ENCODE measurements at regions not wholly inside any gene's neighbourhood (a gene's known extent, or its start where the extent isn't known, plus 50 kb on each side); places are given as distances from the start of the nearest gene placed in this dataset.

DNA sequence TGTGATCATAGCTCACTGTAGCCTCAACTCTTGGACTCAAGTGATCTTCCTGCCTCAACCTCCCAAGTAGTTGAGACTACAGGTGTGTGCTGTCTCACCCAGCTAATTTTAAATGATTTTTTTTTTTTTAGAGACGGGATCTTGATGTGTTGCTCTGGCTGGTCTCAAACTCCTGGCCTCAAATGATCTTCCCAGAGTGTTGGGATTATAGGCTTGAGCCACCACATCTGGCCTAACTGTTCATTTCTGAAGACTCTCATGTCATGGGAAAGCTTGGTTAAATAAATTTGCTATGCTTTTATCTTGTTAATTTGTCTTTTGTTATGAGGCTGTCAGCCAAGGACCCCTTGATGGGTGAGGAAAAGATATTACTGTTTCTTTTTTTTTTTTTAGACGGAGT, 134.0 kb downstream of the MIS18A start:
- Histone ChIP-seq H3K4me3 (no peak overlapping the region), H3K36me3 (no peaks in the 10 kb centered on the region), H3K27me3 (no peaks in the 10 kb centered on the region), H3K27ac (no peak overlapping the region), H3K4me1 (no peaks in the 10 kb centered on the region), H3K9me3 (no peaks in the 10 kb centered on the region)
- intact Hi-C loops (cut with DNase I; ENCODE audit: low total_unique reads) (loop anchor here (5.0 kb wide), 1 partner anchor 43 kb away; no protein-coding TSS in a partner anchor), in situ Hi-C loops (cut with MboI; ENCODE audit: low sequenced_read_pairs in 4 of 4) (no loop called here)
- DNase-seq, result no peak
- no peak for ATAC-seq
- TF ChIP-seq POLR2A (IDR thresholded peaks at IDR 0.05), result no peak
- TF ChIP-seq, protein P1, sequence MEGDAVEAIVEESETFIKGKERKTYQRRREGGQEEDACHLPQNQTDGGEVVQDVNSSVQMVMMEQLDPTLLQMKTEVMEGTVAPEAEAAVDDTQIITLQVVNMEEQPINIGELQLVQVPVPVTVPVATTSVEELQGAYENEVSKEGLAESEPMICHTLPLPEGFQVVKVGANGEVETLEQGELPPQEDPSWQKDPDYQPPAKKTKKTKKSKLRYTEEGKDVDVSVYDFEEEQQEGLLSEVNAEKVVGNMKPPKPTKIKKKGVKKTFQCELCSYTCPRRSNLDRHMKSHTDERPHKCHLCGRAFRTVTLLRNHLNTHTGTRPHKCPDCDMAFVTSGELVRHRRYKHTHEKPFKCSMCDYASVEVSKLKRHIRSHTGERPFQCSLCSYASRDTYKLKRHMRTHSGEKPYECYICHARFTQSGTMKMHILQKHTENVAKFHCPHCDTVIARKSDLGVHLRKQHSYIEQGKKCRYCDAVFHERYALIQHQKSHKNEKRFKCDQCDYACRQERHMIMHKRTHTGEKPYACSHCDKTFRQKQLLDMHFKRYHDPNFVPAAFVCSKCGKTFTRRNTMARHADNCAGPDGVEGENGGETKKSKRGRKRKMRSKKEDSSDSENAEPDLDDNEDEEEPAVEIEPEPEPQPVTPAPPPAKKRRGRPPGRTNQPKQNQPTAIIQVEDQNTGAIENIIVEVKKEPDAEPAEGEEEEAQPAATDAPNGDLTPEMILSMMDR (IDR thresholded peaks at IDR 0.05 in 4 of 5, conservative IDR thresholded peaks at IDR 0.05 in 1 of 5), result no peak

DNA sequence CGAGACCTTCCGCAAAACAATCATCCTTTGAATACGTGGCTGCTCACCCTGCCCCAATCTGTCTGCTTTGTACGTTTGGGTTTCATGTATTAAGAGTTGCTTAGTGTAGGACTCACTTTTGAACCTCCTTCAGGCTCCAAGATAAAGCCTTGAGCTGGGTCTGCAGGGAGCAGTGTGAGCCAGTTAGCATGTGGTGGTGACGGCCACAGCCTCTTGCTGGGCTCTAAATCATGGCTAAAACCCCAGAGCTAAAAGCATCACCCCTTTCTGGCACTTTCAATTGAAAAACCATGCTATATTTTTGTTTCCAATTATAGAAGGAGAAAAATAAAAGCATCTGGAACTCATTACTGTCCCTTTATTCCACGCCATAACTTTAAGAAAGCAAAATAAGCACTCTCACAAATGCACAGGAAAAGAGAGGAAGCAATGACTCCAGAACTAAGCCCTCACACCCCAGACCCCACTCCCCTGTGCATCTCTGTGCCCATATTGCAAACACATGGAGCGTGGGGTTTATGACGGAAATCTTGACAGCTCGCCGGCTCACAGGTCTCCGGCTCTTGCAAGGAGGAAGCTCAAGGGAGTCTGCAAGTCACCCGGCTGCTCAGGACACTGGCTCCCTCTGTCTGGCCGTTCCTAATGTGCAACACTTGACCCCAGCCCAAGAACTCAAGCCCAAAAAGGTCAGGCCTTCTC, 135.5 kb downstream of the MIS18A start:
- H3K36me3 ChIP-seq, result no peaks in the 10 kb centered on the region
- intact Hi-C loops (cut with DNase I; ENCODE audit: low total_unique reads), result loop anchor here (5.0 kb wide), 1 partner anchor 41 kb away; no protein-coding TSS in a partner anchor
- DNase-seq (peak in 1 of 2 donors; percentile 16), ATAC-seq (no peak)
- no peaks in the 10 kb centered on the region for H3K9me3 ChIP-seq
- TF ChIP-seq, protein P1 (IDR thresholded peaks at IDR 0.05 in 4 of 5, conservative IDR thresholded peaks at IDR 0.05 in 1 of 5), result no peak
- TF ChIP-seq POLR2A (IDR thresholded peaks at IDR 0.05), result no peak
- in situ Hi-C loops (cut with MboI; ENCODE audit: low sequenced_read_pairs in 4 of 4), result no loop called here
- no peaks in the 10 kb centered on the region for H3K4me1 ChIP-seq
- no peaks in the 10 kb centered on the region for H3K27me3 ChIP-seq
- H3K27ac ChIP-seq, result no peak overlapping the region
- no peak overlapping the region for H3K4me3 ChIP-seq

DNA sequence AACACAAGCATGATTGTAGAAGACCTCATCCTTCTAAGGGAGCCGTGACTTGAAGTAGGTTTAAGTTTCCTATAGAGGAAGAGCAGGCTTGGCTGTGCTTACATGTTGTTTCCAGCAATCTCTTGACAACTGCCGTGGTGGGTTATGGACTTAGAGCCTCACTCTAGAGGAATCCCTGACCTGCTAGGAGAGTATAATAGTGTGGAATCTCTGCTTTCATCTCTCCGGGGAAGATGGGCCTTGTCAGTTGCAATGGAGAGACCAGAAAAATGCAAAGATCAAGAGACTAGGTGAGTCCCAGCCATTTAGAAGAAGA, 137.6 kb downstream of the MIS18A start:
- no peak for ATAC-seq
- intact Hi-C loops (cut with DNase I; ENCODE audit: low total_unique reads), result loop anchor here (5.0 kb wide), 1 partner anchor 39 kb away; no protein-coding TSS in a partner anchor
- H3K27ac ChIP-seq, result no peak overlapping the region

DNA sequence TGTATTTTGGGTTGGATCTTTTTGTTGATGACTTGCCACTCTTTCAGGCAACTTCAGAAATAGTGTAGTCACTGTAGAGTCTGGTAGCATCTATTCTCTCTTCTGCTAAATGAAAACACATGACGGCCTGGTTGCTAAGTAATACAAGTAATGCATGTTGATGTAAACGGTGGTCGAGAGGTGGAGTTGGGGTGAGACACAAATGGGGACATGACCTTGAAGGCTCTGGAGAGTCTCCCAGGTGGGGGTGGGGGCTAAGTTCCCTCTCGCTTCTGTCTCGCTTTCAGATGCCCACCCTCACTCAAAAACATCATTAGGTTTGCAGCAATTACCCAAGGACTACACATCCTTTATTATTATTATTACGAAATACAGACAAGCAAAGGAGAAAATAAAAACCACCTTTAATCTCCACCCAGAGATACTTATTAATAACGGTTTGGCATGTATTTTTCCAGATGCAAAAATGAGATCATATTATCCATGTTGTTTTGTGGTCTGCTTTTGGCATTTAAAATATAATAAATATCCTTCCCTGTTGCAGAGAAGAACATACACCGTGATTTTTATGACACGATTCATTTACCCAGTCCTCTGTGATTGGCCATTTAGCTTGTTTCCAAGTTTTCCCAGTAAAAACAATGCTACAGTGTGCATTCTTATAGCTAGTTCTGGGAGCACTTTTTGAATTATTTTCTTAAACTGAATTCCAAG, 138.1 kb downstream of the MIS18A start:
- Histone ChIP-seq H3K27me3 (no peaks in the 10 kb centered on the region), H3K4me3 (no peak overlapping the region), H3K36me3 (no peaks in the 10 kb centered on the region), H3K27ac (no peak overlapping the region), H3K9me3 (no peaks in the 10 kb centered on the region), H3K4me1 (no peaks in the 10 kb centered on the region)
- no peak for DNase-seq
- no peak for ATAC-seq
- intact Hi-C loops (cut with DNase I; ENCODE audit: low total_unique reads), result loop anchor here (5.0 kb wide), 1 partner anchor 38 kb away; no protein-coding TSS in a partner anchor
- TF ChIP-seq POLR2A (IDR thresholded peaks at IDR 0.05), result no peak
- TF ChIP-seq, protein P1 (IDR thresholded peaks at IDR 0.05 in 4 of 5, conservative IDR thresholded peaks at IDR 0.05 in 1 of 5), result no peak
- in situ Hi-C loops (cut with MboI; ENCODE audit: low sequenced_read_pairs in 4 of 4), result no loop called here

More for the DNA sequence above, 137.6 kb downstream of the MIS18A start:
- H3K4me3 ChIP-seq, result no peak overlapping the region
- no peak for DNase-seq
- no peaks in the 10 kb centered on the region for H3K27me3 ChIP-seq
- no peaks in the 10 kb centered on the region for H3K9me3 ChIP-seq
- no peaks in the 10 kb centered on the region for H3K36me3 ChIP-seq
- in situ Hi-C loops (cut with MboI; ENCODE audit: low sequenced_read_pairs in 4 of 4), result no loop called here
- no peaks in the 10 kb centered on the region for H3K4me1 ChIP-seq
- TF ChIP-seq POLR2A (IDR thresholded peaks at IDR 0.05), result no peak
- TF ChIP-seq, protein P1 (IDR thresholded peaks at IDR 0.05 in 4 of 5, conservative IDR thresholded peaks at IDR 0.05 in 1 of 5), result no peak

Data from gastrocnemius medialis (tissue), 4 donors.